ENCODE measurements at regions not wholly inside any gene's neighbourhood (a gene's known extent, or its start where the extent isn't known, plus 50 kb on each side); places are given as distances from the start of the nearest gene placed in this dataset.
"Not testable (repeated sequence)": the region's sequence is repeated elsewhere in the genome, so short reads cannot be mapped to it uniquely, and the experiment has no call there.

GRCh38 chr9:79492092-79493009 lies 79.4 kb upstream of the TLE4 start:
- no peaks in the 10 kb centered on the region for H3K4me1 ChIP-seq
- Mint-ChIP-seq H3K27me3 (ENCODE audit: insufficient read depth, low read depth) (no peaks in the 10 kb centered on the region), H3K36me3 (no peaks in the 10 kb centered on the region), H3K4me1 (peaks cover 10% of the 10 kb centered on the region), H3K4me3 (no peak overlapping the region), H3K27ac (no peak overlapping the region), H3K9me3 (peaks cover 2% of the 10 kb centered on the region)
- no peaks in the 10 kb centered on the region for H3K79me2 ChIP-seq (ENCODE audit: low read depth)
- no peak overlapping the region for H3K9ac ChIP-seq
- H3K27ac ChIP-seq, result no peak overlapping the region
- no peak overlapping the region for H2AFZ ChIP-seq (replicated peaks)
- TF ChIP-seq CTCF (IDR thresholded peaks at IDR 0.05), result no peak
- no peak for TF ChIP-seq EZH2 (IDR thresholded peaks at IDR 0.05)
- TF ChIP-seq EZH2phosphoT487 (IDR thresholded peaks at IDR 0.05), result no peak
- no peak overlapping the region for H3K4me3 ChIP-seq
- H3K36me3 ChIP-seq, result no peaks in the 10 kb centered on the region
- no peaks in the 10 kb centered on the region for H3K9me3 ChIP-seq (ENCODE audit: low read depth)
- H3K27me3 ChIP-seq, result no peaks in the 10 kb centered on the region
- no peaks in the 10 kb centered on the region for H3F3A ChIP-seq (ENCODE audit: low read depth)
- no peaks in the 10 kb centered on the region for H4K20me1 ChIP-seq (ENCODE audit: low read depth)
- H3K4me2 ChIP-seq, result no peak overlapping the region
- no peak for DNase-seq (ENCODE audit: low spot score)

- H3K4me3 Mint-ChIP-seq, result peak overlapping the region; percentile 38
- H3K9me3 ChIP-seq (ENCODE audit: low read depth); H3K9ac ChIP-seq; H3K4me2 ChIP-seq; H3K9me3 Mint-ChIP-seq; H3K4me3 ChIP-seq; H3K36me3 Mint-ChIP-seq; DNase-seq (ENCODE audit: low spot score); H3F3A ChIP-seq (ENCODE audit: low read depth); H3K4me1 Mint-ChIP-seq; H3K4me1 ChIP-seq; H3K27me3 ChIP-seq; H4K20me1 ChIP-seq (ENCODE audit: low read depth); H3K79me2 ChIP-seq (ENCODE audit: low read depth); H2AFZ ChIP-seq (replicated peaks); H3K27ac ChIP-seq; H3K36me3 ChIP-seq: not testable (repeated sequence)
- peaks cover 11% of the 10 kb centered on the region for H3K27me3 Mint-ChIP-seq (ENCODE audit: insufficient read depth, low read depth)
- H3K27ac Mint-ChIP-seq, result peak overlapping the region; percentile 81
Observed at GRCh38 chr9:79500196-79500864, 71.4 kb upstream of the TLE4 start.

GRCh38 chr9:79501546-79501945 lies 70.2 kb upstream of the TLE4 start:
- Mint-ChIP-seq H3K36me3 (peaks cover 3% of the 10 kb centered on the region), H3K4me3 (no peak overlapping the region), H3K27ac (no peak overlapping the region), H3K4me1 (peaks cover 3% of the 10 kb centered on the region), H3K27me3 (ENCODE audit: insufficient read depth, low read depth) (peaks cover 11% of the 10 kb centered on the region), H3K9me3 (peaks cover 6% of the 10 kb centered on the region)
- H3K9me3 ChIP-seq (ENCODE audit: low read depth), result no peaks in the 10 kb centered on the region
- no peak overlapping the region for H3K9ac ChIP-seq
- no peak overlapping the region for H3K4me3 ChIP-seq
- no peak overlapping the region for H2AFZ ChIP-seq (replicated peaks)
- H3K27ac ChIP-seq, result no peak overlapping the region
- DNase-seq (ENCODE audit: low spot score), result no peak
- TF ChIP-seq EZH2phosphoT487 (IDR thresholded peaks at IDR 0.05) (no peak), CTCF (IDR thresholded peaks at IDR 0.05) (no peak), EZH2 (IDR thresholded peaks at IDR 0.05) (no peak)
- no peaks in the 10 kb centered on the region for H3K36me3 ChIP-seq
- H3K4me1 ChIP-seq, result no peaks in the 10 kb centered on the region
- H4K20me1 ChIP-seq (ENCODE audit: low read depth), result no peaks in the 10 kb centered on the region
- no peaks in the 10 kb centered on the region for H3F3A ChIP-seq (ENCODE audit: low read depth)
- no peaks in the 10 kb centered on the region for H3K27me3 ChIP-seq
- no peak overlapping the region for H3K4me2 ChIP-seq
- H3K79me2 ChIP-seq (ENCODE audit: low read depth), result no peaks in the 10 kb centered on the region

- no peak overlapping the region for H3K27ac Mint-ChIP-seq
- Histone ChIP-seq H3K4me3 (no peak overlapping the region), H2AFZ (replicated peaks) (no peak overlapping the region), H3K79me2 (ENCODE audit: low read depth) (no peaks in the 10 kb centered on the region), H3K27me3 (no peaks in the 10 kb centered on the region), H3K27ac (no peak overlapping the region), H3K9ac (no peak overlapping the region), H4K20me1 (ENCODE audit: low read depth) (no peaks in the 10 kb centered on the region), H3K9me3 (ENCODE audit: low read depth) (no peaks in the 10 kb centered on the region), H3K36me3 (no peaks in the 10 kb centered on the region), H3K4me2 (no peak overlapping the region), H3K4me1 (no peaks in the 10 kb centered on the region), H3F3A (ENCODE audit: low read depth) (no peaks in the 10 kb centered on the region)
- H3K27me3 Mint-ChIP-seq (ENCODE audit: insufficient read depth, low read depth), result no peaks in the 10 kb centered on the region
- DNase-seq (ENCODE audit: low spot score), result no peak
- H3K4me3 Mint-ChIP-seq, result no peak overlapping the region
- TF ChIP-seq EZH2 (IDR thresholded peaks at IDR 0.05) (no peak), EZH2phosphoT487 (IDR thresholded peaks at IDR 0.05) (no peak), CTCF (IDR thresholded peaks at IDR 0.05) (no peak)
- H3K4me1 Mint-ChIP-seq, result no peaks in the 10 kb centered on the region
- no peaks in the 10 kb centered on the region for H3K36me3 Mint-ChIP-seq
- H3K9me3 Mint-ChIP-seq, result no peaks in the 10 kb centered on the region
Observed at GRCh38 chr9:79507801-79508200, 64.0 kb upstream of the TLE4 start.
